HG03066 (cell line): ENCODE measurements at regions not wholly inside any gene's neighbourhood (a gene's known extent, or its start where the extent isn't known, plus 50 kb on each side); places are given as distances from the start of the nearest gene placed in this dataset.
"Not testable (repeated sequence)": the region's sequence is repeated elsewhere in the genome, so short reads cannot be mapped to it uniquely, and the experiment has no call there.

ENCODE experiments used
- ATAC-seq: cut with Tn5 transposase; IDR thresholded peaks from one replicate; pipeline ENCODE4 v1.9.1; 2021; ENCODE audit warnings: low read depth; ENCODE audit not compliant: unreplicated experiment

DNA sequence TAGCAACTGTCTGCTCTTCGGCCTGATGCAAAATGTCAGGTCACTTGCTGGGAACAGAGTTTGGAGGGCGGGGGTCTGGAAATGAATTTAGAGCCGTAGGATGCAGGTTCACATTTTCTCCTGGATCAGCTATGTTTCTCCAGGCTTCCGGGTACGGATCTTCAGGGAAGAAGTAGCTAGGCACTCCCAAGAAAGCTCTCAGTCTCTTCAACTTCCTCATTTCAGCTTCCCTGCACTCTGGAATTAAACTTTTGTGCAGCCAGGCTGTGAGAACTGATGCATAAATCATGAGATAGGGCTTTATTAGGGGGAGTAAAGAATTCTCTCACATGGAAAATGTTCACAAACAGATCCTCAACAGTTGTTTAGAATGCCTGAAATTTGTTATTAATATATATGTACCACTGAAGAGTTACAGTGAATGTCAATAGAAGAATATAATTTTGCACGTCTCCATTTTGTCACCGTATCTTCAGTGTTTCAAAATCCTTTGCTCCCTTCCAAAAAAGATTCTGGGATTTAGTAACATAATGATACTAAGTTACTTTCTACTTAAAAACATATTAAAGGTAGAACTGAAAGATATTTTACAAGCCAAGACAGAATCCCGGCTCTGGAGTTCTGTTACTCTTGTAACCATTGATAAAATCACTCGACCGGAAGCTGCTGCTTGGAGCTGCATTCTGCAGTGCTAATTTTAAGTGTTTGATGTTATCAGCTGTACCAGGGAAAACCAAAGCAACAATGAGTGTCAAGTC lies 178.5 kb upstream of the P2RY1 start:
- no peak for ATAC-seq

DNA sequence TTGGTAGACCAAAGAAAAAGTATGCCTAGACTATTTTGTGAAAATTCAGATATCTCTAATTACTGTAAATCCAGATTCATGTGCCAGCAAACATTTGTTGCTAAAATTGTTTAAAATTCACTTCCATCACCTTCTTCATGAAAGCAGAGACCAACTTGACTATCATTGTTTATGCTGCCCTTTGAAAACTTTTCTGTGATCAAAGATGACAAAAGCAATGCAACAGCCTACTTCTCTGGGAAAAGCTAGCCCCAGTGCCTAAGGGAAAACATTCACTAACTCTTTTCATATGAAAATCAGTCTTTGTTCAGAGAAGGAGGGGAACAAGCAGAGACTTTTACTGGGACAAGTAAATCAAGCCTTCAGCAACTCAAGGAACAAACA lies 178.0 kb upstream of the P2RY1 start:
- ATAC-seq, result no peak

DNA sequence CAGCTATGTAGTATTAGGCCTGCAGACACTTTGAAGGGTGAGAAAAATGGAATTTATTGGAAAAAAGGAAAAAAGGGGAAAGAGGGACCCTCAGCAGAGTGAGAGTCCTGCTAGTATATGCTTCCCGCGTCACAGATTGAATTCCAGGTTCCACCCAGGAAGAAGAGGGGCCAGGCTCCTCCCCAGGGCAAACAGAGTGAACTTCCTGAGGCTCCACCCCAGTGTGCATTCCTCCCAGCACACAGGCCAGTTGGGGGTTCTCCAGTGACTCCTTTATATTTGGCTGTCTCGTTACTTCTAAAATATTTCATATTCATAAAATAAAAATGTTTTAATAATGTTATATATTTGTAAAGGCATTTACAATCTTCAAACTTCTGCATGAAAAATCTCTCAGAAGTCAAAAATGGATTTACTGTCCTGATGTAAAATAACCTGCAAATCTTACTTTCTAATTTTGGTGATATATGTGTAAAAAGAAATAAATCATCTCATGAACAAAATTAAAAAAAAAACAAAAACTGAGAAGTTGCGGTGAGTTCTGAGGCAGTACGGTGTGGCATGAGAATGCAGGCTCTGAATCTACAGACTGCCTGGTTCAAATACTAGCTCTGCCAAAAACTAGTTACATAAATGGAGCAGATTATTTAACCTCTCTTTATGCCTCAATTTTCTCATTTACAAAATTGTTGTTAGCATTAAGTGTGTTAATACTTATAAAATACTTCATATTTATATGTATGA lies 175.8 kb upstream of the P2RY1 start:
- ATAC-seq, result no peak

DNA sequence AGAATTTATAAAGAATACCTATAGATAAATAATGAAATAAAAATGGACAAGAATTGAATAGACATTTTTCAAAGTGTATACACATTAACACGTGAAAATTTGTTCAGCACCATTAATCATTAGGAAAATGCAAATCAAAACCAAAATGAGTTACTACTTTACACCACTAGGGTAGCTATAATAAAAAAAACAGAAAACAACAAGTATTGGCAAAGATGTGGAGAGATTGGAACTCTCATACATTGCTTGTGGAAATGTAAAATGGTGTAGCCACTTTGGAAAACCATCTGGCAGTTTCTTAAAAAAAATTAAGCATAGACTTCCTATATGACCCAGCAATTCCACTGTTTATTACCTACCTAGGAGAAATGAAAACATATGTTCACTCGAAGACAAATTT lies 172.8 kb upstream of the P2RY1 start:
- no peak for ATAC-seq

DNA sequence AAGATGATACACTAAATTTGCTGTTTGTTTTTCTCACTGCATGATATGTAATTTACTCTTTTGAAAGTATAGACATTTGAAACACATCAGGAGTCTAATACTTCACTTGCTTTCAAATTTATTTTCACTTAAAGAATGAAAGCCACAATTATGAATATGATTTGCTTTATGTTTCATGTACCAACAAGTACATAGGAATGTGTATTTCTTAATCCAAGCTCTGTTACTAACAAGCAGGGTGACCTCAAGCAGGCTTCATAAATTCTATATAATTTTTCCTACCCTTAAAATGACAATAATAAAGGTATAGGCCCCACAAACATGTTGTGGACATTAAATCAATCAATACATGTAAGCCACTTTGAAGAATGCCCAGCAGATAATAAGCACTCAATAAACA lies 170.2 kb upstream of the P2RY1 start:
- no peak for ATAC-seq

DNA sequence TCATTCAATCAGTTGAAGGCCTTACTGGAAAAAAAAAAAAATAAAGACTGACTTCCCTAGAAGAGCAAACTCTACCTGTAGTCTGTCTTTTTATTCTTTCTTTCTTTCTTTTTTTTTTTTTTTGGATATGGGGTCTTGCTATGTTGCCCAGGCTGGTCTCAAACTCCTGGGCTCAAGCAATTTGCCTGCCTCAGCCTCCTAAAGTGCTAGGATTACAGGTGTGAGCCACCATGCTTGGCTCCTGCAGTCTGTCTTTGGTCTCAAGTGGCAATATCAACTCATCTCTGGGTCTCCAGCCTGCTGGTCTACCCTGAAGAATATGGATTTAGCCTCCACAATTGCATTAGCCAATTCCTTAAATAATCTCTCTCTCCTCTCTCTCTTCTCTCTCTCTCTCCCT lies 167.7 kb upstream of the P2RY1 start:
- no peak for ATAC-seq

DNA sequence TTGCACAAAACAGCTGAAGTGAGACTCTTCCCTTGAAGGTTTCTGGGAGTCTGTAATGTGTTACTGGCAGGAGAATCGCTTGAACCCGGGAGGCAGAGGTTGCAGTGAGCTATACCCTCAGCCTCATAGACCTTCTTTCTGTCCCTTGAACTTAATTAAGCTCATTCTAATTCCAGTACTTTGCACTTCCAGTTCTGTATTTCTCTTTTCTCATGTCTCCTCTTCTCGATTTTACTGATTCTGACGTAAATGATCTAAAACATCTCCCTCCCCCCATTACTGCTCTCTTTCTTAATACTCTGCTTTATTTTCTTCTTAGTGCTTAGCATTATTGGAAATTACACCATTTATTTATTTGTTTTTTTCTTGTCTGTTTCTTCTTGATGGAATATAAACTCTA lies 165.4 kb upstream of the P2RY1 start:
- ATAC-seq, result no peak

DNA sequence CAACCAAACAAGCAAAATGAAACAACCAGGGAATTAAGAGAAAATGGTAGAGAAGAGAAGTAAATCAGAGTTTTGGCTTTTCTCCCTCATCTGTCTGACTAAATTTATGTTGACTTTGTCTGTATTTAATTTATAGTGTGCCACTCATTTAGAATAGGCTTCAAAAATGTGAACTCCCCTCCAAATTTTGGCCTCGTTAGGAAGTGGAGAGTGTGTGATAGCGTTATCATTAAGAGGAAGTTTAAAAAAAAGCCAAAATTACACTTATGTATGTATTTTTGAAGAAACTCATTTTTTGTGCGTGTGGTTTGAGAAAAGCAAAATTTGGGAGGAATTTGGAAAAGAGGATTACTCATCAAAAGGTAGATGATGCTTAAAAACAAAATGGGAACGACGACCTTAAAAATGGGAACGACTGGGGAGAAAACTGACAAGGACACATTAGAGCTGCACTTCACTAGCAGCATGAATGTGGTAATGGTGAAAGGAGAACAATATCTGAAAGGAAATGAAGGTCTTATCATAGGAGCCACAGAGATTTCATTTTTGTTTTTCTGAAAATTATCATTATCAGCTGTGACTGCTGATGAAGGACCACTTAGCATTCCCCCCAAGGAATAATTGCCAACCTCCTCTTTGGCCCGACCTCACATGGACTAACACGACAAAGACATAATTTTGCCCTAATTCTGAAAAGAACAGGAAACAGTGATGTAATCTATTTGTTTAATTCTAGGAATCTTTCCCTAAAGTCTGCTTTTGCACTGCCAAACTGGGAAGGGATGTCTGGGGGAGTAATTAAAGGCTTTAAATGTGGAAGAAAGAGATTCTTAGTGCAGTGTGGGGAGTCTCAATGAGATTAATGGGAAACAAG lies 163.2 kb upstream of the P2RY1 start:
- ATAC-seq, result no peak

DNA sequence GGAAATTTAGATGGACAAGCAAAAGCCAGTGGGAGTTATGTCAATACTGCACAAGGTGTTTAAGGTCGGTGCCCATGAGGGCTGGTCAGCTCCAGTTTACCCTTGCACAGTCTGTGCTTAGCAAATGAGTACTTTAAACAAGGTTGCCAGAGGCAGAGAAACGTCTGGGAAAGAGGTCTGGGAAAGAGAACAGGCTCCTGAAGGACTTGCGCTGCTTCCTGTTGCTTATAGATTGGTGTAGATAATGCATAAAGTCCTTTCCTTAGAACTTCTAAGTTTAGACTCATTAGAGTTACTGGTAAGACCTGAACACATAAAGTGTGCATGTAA lies 162.6 kb upstream of the P2RY1 start:
- no peak for ATAC-seq

DNA sequence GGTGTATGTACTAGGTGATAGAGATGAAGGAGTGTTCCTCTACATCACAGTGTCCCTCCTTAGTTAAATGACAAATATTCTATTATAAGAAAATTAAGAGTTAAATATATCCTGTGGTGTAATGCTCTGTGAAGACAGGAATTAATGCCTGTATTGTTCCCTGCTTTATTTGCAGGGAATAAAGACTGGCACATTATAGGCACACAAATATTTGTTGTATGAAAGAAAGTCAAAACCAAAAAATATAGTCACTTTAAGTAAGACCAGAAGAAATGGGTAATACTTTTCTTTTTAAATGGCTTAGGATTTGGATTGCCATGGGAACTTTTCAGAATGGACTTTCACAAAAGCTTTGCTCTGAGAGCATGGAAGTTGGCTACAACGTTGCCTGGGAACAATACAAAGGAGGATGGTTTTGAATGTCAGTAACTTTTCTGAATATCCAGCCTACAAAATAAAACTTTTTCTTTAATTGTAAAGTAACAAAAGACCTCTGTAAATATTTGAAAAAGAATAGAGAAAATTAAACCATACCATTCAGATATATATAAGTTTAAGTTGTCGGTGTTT lies 158.0 kb upstream of the P2RY1 start:
- no peak for ATAC-seq

DNA sequence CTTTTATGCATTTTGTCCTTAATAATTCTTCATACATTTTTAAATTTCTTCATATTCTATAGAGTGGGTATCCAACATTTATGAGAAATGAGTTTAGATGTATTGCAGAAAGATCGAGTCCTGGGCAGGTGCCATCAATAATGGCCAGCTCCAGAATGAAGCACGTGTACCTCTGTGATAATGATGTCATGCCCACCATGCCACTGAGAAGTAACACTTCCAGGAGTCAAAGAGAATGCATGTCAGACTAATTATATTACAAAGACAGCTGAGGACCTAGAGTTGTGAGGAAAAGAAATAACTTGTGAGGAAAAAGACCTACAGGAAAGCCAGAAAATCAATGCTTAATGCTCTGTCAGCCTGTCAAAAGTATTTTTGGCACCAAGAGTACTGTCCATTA lies 157.4 kb upstream of the P2RY1 start:
- ATAC-seq, result no peak

DNA sequence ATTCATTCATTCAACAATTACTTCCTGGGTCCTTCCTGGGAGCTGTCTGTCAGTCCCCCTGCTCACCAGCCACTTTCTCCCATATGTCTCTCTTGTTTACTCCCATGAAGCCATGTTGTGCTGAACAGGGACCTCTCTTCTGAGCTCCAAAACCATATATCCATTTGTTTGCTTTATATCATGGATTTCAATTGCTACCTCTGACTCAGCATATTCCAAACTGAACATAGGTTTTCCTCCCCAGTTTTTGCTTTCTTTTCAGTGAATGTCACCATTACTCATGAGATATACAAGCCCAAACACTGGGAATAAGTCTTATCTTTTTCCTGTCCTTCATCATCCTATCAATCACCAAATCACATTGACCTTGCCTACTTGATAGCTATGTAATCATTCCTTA lies 152.5 kb upstream of the P2RY1 start:
- no peak for ATAC-seq

DNA sequence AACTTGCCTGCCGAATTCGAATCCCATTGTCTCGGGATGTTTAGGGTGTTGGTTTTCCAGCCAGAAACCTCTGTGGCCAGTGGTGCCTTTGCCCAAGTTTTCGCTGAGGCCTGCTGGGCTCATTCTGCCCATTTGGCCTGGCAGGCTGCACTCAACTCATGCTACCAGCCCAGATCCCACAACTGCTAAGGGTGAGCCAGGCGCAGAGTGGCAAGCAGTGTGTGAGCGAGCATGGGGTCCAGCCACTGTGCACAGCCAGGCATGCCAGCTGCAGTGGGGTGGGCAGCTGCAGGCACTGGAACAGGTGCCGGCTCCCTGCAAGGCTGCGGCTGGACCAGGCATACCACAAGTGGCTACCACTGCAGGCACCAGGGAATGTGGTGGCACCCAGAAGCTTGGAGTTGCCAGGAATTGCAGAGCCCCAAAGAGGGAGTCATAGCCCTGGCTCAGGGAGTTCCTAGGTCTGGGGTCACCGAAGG lies 151.4 kb upstream of the P2RY1 start:
- no peak for ATAC-seq

DNA sequence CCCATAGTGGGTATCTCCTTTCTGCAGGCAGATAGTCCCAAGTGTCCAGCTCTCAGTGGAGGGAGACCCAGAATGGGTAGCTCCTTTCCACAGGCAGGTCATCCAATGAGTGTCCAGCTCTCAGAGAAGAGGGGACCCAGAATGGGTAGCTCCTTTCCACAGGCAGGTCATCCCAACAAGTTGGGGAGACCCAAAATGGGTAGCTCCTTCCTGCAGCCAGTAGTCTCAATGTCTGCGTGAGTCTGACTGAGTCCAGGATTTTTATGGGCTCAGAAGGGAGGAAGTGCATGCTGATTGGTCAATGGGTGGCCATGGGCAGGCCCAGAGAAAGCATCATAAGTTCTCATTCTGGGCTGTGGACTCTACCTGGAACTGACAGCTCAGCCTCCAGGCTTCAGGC lies 150.7 kb upstream of the P2RY1 start:
- ATAC-seq, result no peak

DNA sequence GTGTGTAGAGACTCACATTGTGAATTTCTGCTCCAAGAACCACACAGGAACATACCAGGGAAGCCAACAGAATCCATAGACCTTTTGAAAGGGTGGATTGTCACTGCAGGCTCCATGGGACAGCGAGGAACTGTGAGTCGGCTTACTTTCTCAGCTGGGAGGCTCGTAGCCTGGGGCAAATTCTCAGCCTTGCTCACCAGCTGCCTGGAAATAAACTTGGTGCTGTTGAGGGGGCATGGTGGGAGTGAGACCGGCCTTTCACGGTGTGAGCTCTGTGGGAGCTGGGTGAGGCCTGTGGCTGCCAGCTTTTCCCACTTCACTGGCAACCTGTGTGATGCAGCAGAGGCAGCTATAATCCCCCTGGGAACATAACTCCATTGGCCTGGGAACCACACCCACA lies 146.6 kb upstream of the P2RY1 start:
- no peak for ATAC-seq

DNA sequence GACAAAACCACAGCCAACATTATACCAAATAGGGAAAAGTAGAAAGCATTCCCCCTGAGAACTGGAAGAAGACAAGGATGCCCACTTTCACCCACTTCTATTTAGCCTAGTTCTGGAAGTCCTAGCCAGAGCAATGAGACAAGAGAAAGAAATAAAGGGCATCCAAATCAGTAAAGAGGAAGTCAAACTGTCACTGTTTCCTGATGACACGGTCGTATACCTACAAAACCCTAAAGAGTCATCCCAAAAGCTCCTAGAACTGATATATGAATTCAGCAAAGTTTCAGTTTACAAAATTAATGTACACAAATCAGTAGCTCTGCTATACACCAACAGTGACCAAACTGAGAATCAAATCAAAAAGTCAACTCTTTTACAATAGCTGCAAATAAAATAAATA lies 142.6 kb upstream of the P2RY1 start:
- ATAC-seq, result not testable (repeated sequence)

DNA sequence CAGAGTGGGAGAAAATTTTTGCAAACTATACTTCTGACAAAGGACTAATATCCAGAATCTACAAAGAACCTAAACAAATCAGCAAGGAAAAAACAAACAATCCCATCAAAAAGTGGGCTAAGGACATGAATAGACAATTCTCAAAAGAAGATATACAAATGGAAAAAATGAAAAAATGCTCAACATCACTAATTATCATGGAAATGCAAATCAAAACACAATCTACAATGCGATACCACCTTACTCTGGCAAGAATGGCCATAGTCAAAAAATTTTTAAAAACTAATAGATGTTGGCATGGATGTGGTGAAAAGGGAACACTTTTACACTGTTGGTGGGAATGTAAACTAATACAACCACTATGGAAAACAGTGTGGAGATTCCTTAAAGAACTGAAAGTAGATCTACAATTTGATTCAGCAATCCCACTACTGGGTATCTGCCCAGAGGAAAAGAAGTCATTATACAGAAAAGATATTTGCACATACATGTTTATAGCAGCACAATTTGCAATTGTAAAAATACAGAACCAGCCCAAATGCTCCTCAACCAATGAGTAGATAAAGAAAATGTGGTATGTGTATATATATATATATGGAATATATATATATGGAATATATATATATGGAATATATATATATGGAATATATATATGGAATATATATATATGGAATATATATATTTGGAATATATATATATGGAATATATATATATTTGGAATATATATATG lies 141.2 kb upstream of the P2RY1 start:
- ATAC-seq, result not testable (repeated sequence)

DNA sequence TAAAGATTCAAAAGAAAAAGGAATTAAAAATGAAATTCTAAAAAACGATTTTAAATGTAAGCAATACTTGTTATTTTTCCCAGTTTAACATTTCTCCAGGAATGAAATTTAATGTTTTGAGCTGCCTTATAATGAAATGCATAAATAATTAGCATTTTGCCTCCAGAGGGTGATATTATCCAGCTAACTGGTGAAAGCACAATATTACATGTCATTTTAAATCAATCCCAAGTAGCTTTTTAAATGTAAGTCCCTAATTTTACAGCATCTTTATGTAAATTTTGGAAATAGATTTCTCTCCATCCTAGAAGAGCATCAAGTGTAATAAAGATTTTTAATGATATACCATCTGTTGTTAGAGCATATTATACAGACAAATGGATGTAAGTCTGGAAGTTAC lies 139.1 kb upstream of the P2RY1 start:
- ATAC-seq, result no peak

DNA sequence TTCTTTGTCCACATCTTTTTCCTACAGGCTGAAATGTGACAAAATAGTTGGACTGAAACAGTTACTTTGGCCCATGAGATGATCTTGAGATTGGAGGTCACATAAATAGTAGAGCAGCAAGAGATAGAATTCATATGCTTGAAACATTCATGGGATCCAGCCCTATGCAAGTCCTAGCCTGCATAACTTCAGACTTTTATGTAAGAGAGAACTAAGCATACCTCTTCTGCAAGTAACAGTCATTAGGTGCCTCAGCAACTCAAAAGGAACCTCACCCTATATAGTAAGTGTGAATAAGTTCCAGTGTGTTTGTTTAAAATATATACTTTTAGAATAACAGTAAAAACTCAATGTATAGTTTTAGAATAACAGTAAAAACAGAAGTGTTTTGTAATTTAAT lies 138.0 kb upstream of the P2RY1 start:
- ATAC-seq, result no peak

DNA sequence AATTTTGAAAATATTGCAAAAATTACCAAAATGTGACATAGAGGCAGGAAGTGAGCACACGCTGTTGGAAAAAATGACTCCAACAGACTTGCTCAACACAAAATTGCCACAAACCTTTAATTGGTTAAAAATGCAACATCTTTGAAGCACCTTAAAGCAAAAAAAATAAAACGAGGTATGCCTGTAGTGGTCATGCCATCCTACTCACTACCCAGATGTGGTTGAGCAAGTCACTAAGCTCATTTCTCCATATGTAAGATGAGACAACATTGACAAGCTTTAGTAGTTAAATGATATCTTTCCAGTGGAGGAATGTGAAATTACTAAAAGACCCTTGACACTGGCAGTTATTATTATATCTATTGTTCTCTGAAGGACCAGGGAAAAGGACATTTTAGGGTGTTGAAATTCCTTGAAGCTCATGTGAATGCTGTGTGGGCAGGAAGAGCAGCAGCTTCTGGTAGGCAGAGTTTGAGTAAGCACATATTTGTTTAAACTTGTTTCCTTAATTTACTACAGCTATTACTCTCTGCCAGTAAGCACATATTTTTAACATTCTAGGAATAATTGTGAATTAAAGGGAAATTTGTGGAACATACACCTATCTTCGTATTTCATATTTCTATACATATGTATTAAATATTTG lies 131.6 kb upstream of the P2RY1 start:
- ATAC-seq, result no peak
